GDM1 (cell line): ENCODE measurements at regions not wholly inside any gene's neighbourhood (a gene's known extent, or its start where the extent isn't known, plus 50 kb on each side); places are given as distances from the start of the nearest gene placed in this dataset.

ENCODE experiments used
- DNase-seq: peaks from one replicate; lab custom pipeline; 2025; lab: John Stamatoyannopoulos, UW

DNA sequence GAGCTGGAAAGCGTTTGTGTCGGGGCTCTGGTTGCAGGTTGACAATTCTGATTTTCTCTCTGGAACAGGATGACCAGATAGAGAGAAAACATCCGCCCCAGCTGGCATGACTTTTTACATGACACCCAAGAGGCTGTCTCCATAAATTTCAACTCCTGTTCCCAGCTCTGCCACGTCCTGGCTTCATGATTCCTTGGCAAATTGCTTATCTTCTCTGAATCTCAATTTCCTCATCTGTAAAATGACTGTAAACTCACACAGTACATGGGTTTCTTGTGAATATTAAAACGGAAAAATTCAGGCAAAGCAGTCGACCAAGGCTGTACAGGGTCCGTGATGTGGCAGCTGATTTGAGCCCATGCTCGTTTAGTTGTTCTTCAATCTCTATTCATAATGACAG lies 572.7 kb downstream of the AJAP1 start:
- no peak for DNase-seq

DNA sequence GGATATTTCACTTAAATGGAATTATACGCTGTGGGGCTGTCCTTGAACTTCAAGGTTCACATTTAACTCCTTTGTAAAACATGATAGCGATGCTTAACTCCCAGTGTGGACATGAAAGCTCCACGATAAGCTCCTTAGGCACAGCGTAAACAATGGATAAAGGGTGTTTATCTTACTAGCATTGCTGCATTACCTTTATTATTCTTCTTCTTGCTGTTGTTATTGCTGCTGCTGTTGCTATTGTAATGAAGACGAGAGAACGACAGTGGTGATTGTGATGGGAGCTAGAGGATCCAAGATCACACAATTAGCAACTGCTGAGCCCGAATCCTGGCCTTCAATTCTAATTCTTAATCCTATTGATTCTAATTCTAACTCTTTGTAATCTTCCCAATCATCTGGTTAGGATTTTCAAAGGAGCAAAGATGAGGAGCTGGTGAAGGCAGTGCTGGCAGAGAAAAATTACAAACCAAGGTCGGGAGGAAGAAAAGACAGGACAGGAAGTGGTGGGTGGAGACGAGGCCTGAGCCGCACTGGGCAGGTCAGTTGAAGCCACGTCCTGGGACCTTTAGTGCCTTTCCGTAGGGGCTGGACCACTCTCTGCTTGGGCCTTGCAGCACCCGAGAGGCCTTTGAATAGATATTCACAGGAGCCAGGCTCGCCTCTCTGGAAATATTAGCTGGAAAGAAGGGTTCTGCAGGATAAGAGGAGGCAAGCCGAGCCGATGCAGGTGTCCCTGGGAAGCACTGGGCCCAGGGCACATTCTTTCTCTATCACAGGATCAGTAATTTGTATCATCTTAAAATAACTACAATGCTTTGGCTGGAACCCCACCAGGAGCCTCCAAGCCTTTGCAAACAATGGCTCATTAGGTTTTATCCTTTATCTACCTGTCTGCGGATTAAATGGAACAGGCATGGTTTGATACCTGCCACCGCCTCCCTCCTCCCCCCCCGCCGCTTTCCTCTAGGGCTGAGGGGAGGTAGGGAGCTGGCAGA lies 571.6 kb downstream of the AJAP1 start:
- no peak for DNase-seq

DNA sequence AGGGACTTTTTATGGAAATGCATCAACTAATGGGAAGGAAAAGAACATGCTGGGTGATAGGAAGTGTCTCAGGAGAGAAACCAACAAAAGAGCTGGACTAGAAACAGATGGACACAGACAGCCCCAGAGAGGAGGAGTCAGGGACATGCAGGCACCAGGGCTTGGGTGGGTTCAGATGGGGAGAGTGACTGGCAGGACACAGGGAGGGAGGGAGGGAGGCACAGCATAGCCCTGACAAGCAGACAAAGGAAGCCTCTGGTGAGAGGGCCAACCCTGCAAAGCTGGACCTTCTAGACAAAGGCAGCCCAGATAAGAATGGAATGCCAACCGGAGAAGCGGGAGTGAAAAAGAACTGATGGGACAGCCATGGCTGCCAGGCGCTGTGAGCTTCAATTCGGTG lies 568.8 kb downstream of the AJAP1 start:
- DNase-seq, result no peak

DNA sequence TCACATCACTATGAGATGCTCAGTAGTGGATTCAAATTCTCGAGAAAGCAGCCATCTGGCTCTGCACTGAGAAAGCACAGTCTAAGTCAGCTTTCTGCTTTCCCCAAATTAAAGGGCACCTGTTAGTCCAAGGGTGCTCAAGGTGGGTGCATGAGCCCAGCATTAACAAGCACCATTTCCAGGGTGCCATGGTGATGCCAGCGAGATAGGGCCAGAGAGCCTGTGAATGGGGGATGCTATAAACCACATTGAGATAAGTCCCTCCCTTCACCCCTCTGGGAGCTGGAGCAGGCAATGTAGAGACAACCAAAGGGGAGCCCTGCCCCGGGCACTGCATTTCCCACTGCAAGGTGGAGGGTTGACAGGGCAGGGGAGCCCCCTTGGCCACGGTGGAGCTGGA lies 568.2 kb downstream of the AJAP1 start:
- DNase-seq, result no peak

DNA sequence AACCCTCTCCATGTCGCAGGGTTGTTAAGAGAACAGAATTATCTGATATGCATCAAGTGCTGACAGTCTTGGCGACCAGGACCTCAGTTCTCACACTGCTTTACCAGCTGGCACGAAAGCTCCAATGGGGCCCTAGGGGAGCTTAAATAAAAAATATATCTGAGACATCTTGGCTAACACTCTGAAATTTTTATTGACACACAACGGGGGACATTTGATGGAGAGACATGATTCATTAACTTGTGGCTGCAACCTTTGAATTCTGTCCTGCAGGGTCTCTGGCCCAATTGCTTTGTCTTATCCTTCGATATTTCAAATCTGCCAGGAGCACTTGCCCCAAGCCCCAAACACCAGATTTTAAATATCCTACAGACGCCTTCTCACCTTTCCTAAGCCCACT lies 567.0 kb downstream of the AJAP1 start:
- DNase-seq, result no peak

DNA sequence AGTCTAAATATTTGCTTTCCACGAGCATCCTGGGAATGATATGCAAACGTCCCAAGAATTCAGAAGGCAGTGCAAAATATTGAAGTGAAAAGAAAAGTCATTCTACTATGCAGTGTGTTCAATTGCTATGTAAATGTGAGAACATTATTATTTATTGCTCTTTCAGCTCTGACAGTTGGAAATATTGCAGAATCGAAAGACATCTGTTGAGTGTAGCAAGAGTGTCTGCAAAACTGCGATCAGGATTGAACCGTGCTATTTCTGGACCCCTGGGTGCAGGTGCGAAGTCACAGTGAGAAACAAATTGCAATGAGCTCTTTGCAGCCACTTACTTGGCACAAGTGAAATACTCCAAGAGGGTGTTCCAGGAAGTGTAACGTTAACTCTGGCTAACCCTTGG lies 566.4 kb downstream of the AJAP1 start:
- DNase-seq, result no peak

DNA sequence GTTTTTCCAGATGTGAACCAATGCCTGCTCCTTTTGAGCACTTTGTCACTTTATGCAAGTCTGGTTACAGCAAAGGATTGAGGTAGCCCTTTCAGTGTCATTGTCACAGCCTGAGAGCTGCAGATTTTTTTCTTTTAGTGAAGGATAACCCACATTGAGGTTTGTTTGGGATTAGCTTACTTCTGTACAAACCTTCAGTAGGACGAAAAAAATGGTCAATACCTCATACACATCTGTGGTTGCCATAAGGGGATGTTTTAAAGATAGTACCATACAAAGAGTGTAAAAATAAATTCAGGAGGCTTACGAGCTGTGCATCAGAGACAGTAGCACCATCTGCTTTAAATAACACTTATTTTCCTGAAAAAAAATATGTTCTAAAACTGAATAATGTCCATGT lies 566.0 kb downstream of the AJAP1 start:
- DNase-seq, result no peak

DNA sequence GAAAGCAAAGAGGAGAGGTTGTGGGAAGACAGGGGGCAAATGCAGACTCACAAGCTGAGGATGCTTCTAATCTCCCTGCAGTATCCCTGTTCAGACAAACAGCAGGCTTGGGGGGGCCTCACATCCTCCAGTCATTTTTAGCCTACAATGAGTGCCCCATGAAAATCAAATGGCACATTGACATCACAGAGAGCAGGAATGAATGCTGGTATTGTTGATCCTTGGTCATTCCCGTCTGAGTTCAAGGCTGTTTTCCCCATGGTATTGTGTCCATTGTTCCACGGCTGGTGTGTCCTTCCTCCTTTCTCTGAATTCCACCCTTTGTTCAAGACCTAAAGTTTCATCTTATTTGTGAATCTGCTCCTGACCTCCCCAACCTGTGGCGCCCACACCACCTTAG lies 545.6 kb downstream of the AJAP1 start:
- no peak for DNase-seq

DNA sequence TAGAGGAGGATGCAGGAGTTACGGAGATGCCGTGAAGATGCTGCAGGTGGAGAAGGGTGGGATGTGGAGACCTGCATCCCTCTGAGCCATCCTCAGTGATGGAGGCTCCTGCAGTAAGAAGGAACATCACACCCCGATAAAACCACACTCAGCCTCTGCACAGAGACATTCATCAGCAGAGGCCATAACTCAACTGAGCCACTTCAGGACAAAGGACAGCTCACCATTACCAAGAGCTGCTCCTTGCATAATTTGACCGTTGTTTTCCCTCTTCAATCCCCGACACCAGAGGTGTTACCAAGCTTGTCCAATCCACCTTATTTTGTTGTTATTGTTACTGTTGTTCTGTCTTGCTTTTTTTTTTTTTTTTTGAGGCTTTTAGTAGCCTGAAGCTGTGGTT lies 543.9 kb downstream of the AJAP1 start:
- no peak for DNase-seq

DNA sequence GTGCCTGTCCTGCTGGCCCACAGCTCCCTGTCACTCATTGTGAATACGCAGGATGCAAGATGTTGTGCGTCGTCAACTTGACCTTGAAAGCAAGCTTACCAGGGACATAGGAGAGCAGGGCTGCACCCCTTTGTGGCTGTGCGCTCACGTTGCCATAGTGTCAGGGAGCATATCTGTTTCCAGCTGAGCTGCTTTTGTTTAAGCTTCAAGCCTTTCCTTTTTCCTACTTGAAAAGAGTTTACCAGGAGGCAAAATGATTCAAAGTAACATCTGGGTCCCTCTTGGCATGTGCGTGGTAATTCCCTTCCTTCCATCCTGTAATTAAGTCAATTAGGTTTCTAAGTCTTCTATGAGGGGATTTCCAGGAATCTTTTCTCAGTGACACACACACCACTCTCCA lies 537.1 kb downstream of the AJAP1 start:
- no peak for DNase-seq

DNA sequence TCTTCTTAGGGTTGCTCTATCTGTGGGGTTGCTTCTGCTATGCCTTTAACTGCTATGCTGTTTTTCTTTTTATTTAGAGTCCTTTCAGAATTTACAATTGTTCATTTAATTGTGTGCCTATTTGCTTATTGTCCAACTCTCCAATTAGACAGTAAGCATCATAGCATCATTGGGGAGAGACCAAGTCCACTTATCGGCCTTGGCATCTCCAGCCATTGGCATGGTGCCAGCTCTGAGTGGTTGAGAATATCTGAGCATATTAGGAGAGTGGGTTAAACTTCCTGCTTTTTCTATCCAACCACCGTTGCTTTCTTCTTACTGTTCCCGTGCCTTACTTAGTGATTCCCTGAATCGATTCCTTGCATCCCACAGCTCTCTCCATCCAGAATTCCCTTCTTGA lies 535.0 kb downstream of the AJAP1 start:
- DNase-seq, result no peak

DNA sequence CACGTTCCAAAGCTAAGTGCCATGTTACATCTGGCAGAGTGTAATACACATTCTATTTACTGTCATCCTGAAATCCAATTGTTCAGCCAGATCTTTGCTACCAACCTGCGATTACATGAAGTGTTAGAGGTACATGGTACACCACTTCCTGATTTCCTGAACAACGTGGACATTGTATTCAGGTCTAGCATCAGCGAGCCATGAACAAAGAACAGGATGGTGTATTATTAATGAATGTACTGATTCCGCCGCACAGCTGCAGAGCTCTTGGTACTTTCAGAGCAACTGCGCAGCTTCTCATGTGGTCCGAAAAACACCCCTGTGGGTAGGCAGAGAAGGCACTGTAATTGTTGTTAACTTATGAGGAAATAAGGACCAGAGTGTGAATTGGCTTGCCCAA lies 511.4 kb downstream of the AJAP1 start:
- no peak for DNase-seq

DNA sequence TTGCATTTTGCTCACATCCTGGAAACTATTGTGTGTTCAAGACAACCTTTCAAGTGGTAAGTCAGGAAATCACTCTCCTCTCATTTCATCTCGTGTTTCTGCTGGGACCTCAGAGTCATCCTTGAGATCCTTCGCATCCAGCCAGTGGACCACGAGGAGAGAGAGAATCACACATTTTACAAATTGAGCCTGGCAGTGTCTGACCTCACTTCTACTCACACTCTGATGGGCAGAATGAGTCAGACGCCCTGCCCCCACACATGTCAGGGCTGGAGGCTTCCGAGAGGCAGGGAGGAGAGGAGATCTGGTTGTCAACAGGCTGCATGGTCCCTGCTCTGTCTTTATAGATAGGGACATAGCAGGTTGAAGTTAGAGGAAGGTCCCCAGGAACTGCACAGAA lies 509.7 kb downstream of the AJAP1 start:
- no peak for DNase-seq

DNA sequence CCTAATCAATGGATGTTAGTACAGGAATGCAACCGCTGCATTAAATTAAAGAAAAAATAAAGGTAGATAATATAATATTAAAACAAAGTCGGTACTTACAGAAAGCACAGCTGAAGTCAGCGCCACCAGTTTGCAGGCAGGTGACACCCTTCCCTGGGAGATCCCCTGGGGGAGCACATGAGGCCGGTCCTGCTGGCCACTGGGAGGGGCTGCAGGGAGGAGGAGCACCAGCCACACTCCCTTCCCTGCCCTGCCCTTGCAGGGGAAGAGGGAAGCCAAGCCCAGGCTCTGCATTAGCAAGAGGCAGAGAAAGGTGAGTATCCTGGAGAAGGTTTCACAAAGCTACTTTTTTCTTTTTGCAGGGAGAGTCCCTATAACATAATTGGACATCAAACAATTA lies 507.0 kb downstream of the AJAP1 start:
- no peak for DNase-seq

DNA sequence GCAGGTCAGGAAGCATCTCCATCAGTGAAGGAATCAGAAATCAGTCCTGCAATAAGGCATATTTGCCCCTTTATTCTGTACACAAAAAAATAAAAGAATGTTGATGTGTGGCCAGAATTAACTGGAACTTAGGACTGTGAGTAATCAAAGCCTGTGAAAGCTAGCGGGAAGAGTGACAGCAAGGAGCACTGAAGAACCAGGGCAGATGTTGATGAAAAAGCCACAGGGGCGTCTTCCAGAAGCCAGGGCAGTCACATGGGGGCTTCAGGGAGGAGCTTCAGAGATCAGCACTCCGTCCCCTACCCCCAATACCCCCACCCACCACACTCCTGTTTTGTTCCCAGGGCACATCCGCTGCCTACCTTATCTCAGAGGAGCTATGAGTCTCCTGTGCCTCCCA lies 502.8 kb downstream of the AJAP1 start:
- DNase-seq, result no peak

DNA sequence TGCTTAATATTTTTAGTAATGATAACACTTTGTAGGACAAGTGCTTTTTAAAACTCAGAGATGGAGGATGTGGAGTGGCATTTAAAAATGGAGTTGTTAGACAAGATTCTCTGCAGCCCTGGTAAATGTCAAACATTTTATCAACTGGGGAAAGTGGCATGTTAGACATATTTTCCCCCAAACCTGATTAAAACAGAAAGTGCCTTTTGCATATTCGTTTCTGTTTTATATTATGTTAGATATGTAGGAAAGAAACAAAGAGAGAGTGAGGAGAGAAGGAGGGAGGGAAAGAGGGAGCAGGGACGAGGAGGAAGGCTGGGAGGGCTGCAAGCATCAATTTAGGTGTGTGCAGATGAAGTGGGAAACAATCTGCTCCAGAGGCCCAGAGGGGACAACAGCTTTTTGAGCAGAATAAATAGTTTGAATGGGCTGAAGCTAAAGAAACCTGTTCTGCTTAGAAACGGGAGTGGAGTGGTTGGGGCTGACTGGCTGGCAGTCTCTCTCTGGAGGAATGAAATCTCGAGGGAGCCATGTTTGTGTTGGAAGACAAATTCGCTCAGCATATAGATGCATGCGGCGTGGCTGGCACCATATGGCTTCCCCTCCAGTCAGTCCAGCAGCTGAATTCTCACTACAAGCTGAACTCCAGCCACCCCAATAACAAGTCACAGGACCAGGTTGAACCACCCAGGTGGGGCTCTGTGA lies 502.2 kb downstream of the AJAP1 start:
- DNase-seq, result no peak

DNA sequence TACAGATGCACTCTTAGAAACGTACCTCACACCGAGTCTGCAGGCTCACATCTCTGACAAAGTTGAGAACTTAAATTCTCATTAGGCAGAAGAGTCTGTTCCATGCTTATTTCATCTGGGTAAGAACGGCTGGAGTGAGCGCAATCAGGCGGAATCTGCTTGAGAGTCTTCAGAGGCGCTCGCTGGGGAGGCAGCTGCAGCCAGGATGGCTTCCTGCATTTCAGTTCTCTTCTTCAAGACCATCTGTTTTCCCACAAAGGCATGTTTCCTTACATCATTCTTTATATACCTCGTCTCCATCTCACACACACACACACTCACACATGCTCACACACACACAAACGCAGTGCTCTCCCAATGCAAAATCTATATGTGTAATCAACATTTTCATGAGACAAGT lies 497.1 kb downstream of the AJAP1 start:
- DNase-seq, result no peak

DNA sequence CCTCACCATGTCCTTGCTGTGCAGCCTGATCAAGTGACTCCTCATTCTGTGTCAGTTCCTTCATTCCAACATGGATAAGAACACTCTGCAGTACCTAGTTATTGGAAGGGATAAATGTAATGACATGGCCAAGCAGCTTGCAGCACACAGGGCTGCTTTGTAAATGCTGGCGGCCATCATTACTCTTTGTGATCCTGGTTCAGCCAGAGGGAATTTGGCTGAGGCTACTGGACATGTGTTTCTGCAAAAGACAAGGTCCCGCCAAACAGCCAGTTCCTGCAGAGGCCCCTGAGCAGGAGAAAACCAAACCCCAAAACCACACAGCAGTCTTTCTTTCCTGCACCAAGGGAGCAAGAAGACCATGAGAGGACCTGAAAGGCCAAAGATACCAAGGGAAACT lies 495.8 kb downstream of the AJAP1 start:
- no peak for DNase-seq

DNA sequence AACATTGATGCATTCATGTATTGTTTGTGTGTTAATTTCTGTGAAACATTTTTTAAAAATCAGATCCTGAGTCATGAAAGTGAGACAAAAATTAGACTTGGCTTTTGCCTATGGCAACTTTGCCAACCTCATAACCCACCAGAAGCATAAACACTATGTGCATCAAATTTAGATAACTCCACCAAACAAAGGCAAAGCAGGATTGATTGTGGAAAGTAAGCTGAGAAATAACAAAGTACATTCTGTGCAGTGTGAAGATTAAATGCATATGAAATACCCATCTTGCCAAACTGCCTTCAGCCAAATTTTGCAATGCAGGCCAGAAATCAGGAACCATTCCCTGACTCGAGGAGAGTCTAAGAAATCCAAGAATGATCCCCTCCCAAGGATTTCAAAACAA lies 493.4 kb downstream of the AJAP1 start:
- no peak for DNase-seq

DNA sequence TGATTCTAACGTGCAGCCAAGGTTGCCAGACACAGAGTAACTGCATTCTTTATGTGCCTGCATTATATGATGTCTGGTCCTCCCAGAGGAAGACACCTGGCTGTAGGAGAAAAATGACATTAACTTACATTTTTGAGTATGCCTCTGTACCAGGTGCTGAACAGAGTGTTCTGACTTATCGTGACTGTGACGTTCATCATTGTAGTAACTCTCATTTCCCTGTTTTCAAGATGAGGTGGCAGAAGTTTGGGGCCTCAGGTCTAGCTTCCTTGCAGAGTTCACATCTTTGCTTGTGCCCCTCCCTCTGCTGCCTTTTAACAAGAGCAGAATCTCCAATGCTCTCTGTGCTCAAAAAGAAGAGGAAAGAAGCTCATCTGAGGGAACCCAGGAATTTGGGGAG lies 488.0 kb downstream of the AJAP1 start:
- DNase-seq, result no peak

DNA sequence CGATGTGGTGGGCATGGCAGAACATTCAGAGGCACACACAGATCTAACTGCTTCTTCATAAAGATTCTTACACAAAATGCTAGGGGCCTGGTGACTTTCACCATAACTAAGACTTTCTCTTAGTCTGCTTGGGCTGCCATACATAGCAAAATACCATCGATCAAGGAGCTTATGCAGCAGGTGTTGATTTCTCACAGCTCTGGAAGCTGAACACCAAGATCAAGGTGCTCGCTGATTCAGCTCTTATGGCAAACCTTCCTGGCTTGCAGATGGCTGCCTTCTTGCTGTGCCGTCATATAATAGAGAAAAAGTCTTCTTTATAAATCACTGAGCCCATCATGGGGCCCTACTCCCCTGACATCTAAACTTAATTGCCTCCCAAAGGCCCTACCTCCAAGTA lies 487.3 kb downstream of the AJAP1 start:
- DNase-seq, result no peak

DNA sequence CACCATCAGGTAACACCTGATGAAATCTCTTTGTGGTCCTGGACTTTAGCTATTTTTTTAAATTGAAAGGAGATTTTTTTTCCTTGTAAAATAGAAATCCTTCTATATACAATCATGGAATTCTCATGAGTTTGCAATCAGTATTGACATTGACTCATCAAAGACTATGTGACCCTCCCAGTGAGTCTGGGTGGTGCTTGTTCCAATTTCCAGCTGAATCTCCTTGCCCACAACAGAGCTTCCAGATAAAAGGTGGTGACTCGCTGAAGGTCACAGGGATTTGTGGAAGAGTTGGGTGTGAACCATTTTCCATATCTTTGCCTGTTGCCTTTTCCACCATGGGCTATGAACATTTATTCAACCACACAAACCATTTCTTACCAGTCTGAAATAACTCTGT lies 486.6 kb downstream of the AJAP1 start:
- no peak for DNase-seq

DNA sequence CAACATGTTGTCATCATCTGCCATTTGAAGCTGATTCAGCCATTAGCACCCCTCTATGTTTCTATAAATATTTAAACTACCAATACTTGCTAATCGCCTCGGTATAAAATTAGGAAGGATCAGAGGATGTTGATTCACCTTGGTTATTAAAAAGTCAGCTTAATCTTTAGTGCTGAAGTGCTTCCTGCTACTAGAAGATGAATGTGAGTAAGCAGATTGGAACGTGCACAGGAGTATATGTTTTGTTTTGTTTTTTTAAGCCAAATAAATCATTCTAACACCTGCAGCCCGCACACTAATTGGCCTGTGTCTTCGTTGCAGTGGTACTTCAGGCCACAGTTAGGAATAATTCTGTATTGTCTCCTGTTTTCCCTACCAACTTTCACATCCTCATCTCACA lies 485.7 kb downstream of the AJAP1 start:
- no peak for DNase-seq
